Left colon (tissue), 2 donors: ENCODE measurements at regions not wholly inside any gene's neighbourhood (a gene's known extent, or its start where the extent isn't known, plus 50 kb on each side); places are given as distances from the start of the nearest gene placed in this dataset.
"Not testable (repeated sequence)": the region's sequence is repeated elsewhere in the genome, so short reads cannot be mapped to it uniquely, and the experiment has no call there.

ENCODE experiments used
- ATAC-seq: fragments of 200-7000 bp; cut with Tn5 transposase; one replicate; pipeline ENCODE4 v1.9.1; 2020; ENCODE audit warnings: mild to moderate bottlenecking, moderate library complexity
- DNase-seq, 2 donors: peaks; one replicate each; pipeline ENCODE4 v3.0.0-alpha.2; 2020
- intact Hi-C, 2 donors: fragments of 100-400 bp; cut with DNase I in 1 of 2; cut with micrococcal nuclease in 1 of 2; formaldehyde crosslinking; loops; one replicate each; pipeline versions ENCODE4 v1.11.2 to v1.14.0; 2022; cut with DNase I, micrococcal nuclease
- donor health status: DM: no; HTN: no; CAD: no.
- donor health status: DM: yes; HTN: yes; CAD: no.

- ATAC-seq, intact Hi-C loops, DNase-seq: not testable (repeated sequence)
Observed at GRCh38 chr14:29027941-29028705, 261.5 kb downstream of the FOXG1 start.

GRCh38 chr14:29028973-29029582 lies 262.5 kb downstream of the FOXG1 start:
- DNase-seq (no peak), ATAC-seq (no peak)
- intact Hi-C loops: no loop called here

- intact Hi-C loops: no loop called here
- ATAC-seq (no peak), DNase-seq (no peak)
Observed at GRCh38 chr14:29030121-29030520, 263.5 kb downstream of the FOXG1 start.

GRCh38 chr14:29030970-29031369 lies 264.4 kb downstream of the FOXG1 start:
- intact Hi-C loops: no loop called here
- ATAC-seq: no peak

GRCh38 chr14:29035134-29035533 lies 268.5 kb downstream of the FOXG1 start:
- DNase-seq (no peak), ATAC-seq (no peak)
- intact Hi-C loops: no loop called here

More at GRCh38 chr14:29030970-29031369, 264.4 kb downstream of the FOXG1 start:
- DNase-seq: no peak

GRCh38 chr14:29037411-29037810 lies 270.8 kb downstream of the FOXG1 start:
- DNase-seq (no peak), ATAC-seq (no peak)
- intact Hi-C loops: no loop called here

- no peak for DNase-seq
- no peak for ATAC-seq
- intact Hi-C loops: no loop called here
Observed at GRCh38 chr14:29039171-29039570, 272.6 kb downstream of the FOXG1 start.

- no peak for DNase-seq
- intact Hi-C loops: no loop called here
- ATAC-seq: no peak
Observed at GRCh38 chr14:29042551-29042950, 276.0 kb downstream of the FOXG1 start.

GRCh38 chr14:29043737-29044136 lies 277.1 kb downstream of the FOXG1 start:
- ATAC-seq (no peak), DNase-seq (no peak)
- intact Hi-C loops: no loop called here

- ATAC-seq (no peak), DNase-seq (no peak)
- intact Hi-C loops: no loop called here
Observed at GRCh38 chr14:29045237-29045636, 278.6 kb downstream of the FOXG1 start.

GRCh38 chr14:29054119-29054518 lies 287.5 kb downstream of the FOXG1 start:
- intact Hi-C loops: no loop called here
- no peak for ATAC-seq
- DNase-seq: no peak

GRCh38 chr14:29056041-29056566 lies 289.5 kb downstream of the FOXG1 start:
- ATAC-seq: no peak
- intact Hi-C loops: no loop called here
- no peak for DNase-seq

- intact Hi-C loops: no loop called here
- ATAC-seq (no peak), DNase-seq (no peak)
Observed at GRCh38 chr14:29061702-29062101, 295.1 kb downstream of the FOXG1 start.

- ATAC-seq: no peak
- no peak for DNase-seq
- intact Hi-C loops: no loop called here
Observed at GRCh38 chr14:29062466-29062865, 295.9 kb downstream of the FOXG1 start.

- intact Hi-C loops: no loop called here
- no peak for ATAC-seq
- DNase-seq: no peak
Observed at GRCh38 chr14:29062976-29063375, 296.4 kb downstream of the FOXG1 start.

- intact Hi-C loops: no loop called here
- DNase-seq: no peak
- no peak for ATAC-seq
Observed at GRCh38 chr14:29064305-29064900, 297.8 kb downstream of the FOXG1 start.

- no peak for ATAC-seq
- intact Hi-C loops: no loop called here
- DNase-seq: no peak
Observed at GRCh38 chr14:29069228-29069627, 302.6 kb downstream of the FOXG1 start.

GRCh38 chr14:29075761-29076160 lies 309.2 kb downstream of the FOXG1 start:
- ATAC-seq (no peak), DNase-seq (no peak)
- intact Hi-C loops: no loop called here

- no peak for DNase-seq
- ATAC-seq: no peak
- intact Hi-C loops: no loop called here
Observed at GRCh38 chr14:29077916-29078315, 311.3 kb downstream of the FOXG1 start.
